ENCODE measurements at regions not wholly inside any gene's neighbourhood (a gene's known extent, or its start where the extent isn't known, plus 50 kb on each side); places are given as distances from the start of the nearest gene placed in this dataset.

GRCh38 chr2:217051416-217051815 is 191.6 kb upstream of the TNP1 start (continued):
- TF ChIP-seq, protein P1, sequence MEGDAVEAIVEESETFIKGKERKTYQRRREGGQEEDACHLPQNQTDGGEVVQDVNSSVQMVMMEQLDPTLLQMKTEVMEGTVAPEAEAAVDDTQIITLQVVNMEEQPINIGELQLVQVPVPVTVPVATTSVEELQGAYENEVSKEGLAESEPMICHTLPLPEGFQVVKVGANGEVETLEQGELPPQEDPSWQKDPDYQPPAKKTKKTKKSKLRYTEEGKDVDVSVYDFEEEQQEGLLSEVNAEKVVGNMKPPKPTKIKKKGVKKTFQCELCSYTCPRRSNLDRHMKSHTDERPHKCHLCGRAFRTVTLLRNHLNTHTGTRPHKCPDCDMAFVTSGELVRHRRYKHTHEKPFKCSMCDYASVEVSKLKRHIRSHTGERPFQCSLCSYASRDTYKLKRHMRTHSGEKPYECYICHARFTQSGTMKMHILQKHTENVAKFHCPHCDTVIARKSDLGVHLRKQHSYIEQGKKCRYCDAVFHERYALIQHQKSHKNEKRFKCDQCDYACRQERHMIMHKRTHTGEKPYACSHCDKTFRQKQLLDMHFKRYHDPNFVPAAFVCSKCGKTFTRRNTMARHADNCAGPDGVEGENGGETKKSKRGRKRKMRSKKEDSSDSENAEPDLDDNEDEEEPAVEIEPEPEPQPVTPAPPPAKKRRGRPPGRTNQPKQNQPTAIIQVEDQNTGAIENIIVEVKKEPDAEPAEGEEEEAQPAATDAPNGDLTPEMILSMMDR (conservative IDR thresholded peaks at IDR 0.05; ENCODE audit: low read depth in 2 of 2): no peak
- TF ChIP-seq CREB1 (CRISPR knock-in tag; IDR thresholded peaks at IDR 0.05; ENCODE audit: low read depth) (no peak), POLR2AphosphoS5 (IDR thresholded peaks at IDR 0.05; ENCODE audit: low read depth) (no peak), ZNF114 (CRISPR knock-in tag; IDR thresholded peaks at IDR 0.05) (no peak), JUNB (IDR thresholded peaks at IDR 0.05; ENCODE audit: unreplicated experiment) (no peak)

DNA sequence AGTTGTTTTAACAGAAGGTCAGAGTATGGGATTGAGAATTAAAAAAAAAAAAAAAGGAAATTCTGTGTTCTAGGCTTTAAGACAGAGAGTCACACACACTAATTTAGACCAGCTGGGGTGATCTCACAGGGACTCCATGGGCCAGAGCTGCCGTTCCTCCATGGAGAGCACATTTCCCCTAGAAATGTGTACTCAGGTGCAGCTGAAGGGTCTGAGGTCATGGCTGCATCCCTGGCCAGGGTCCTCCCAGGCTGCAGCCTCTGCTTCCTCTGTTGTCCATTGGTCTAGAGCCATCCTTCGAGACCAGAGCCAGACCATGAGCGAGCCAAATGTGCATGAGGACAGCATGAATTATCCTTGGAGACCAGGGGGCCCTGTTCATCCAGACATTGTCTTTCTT is 190.1 kb upstream of the TNP1 start:
- no peaks in the 10 kb centered on the region for H3K36me3 Mint-ChIP-seq (ENCODE audit: low read depth)
- no peak overlapping the region; the same call in 1 of the 2 replicates for H3K27ac Mint-ChIP-seq
- Histone ChIP-seq H3K4me1 (ENCODE audit: insufficient read depth) (no peaks in the 10 kb centered on the region), H3K27me3 (ENCODE audit: insufficient read depth) (no peaks in the 10 kb centered on the region), H3K79me2 (replicated peaks; ENCODE audit: insufficient read depth) (no peaks in the 10 kb centered on the region), H2AFZ (no peak overlapping the region), H4K20me1 (replicated peaks; ENCODE audit: insufficient read depth) (no peaks in the 10 kb centered on the region), H3K9me2 (ENCODE audit: insufficient read depth) (0 out of 2 replicates have a peak, but pooled peaks cover 8% of the 10 kb centered on the region), H3K36me3 (ENCODE audit: insufficient read depth) (no peaks in the 10 kb centered on the region), H3F3A (replicated peaks; ENCODE audit: low read depth) (no peaks in the 10 kb centered on the region), H3K4me3 (no peak overlapping the region), H3K27ac (ENCODE audit: low read depth) (no peak overlapping the region), H3K4me2 (no peak overlapping the region)
- H3K4me3 Mint-ChIP-seq: no peak overlapping the region
- H3K9me3 Mint-ChIP-seq: no peaks in the 10 kb centered on the region
- H3K27me3 Mint-ChIP-seq (ENCODE audit: insufficient read depth, low read depth, poor library complexity): no peaks in the 10 kb centered on the region
- ATAC-seq (no peak), DNase-seq (ENCODE audit: low spot score) (no peak)
- peaks cover 9% of the 10 kb centered on the region for H3K4me1 Mint-ChIP-seq
- TF ChIP-seq STAT1 (IDR thresholded peaks at IDR 0.05; ENCODE audit: unreplicated experiment): no peak
- TF ChIP-seq, protein P2, sequence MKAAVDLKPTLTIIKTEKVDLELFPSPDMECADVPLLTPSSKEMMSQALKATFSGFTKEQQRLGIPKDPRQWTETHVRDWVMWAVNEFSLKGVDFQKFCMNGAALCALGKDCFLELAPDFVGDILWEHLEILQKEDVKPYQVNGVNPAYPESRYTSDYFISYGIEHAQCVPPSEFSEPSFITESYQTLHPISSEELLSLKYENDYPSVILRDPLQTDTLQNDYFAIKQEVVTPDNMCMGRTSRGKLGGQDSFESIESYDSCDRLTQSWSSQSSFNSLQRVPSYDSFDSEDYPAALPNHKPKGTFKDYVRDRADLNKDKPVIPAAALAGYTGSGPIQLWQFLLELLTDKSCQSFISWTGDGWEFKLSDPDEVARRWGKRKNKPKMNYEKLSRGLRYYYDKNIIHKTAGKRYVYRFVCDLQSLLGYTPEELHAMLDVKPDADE (IDR thresholded peaks at IDR 0.05): no peak
- TF ChIP-seq, protein P1 (conservative IDR thresholded peaks at IDR 0.05; ENCODE audit: low read depth in 2 of 2): no peak
- TF ChIP-seq NANOG (IDR thresholded peaks at IDR 0.05; ENCODE audit: borderline replicate concordance): no peak
- TF ChIP-seq ZNF114 (CRISPR knock-in tag; IDR thresholded peaks at IDR 0.05): no peak
- TF ChIP-seq JUNB (IDR thresholded peaks at IDR 0.05; ENCODE audit: unreplicated experiment): no peak
- no peak for TF ChIP-seq CREB1 (CRISPR knock-in tag; IDR thresholded peaks at IDR 0.05; ENCODE audit: low read depth)
- no peak for TF ChIP-seq REST (IDR thresholded peaks at IDR 0.05; ENCODE audit: unreplicated experiment)
- TF ChIP-seq ZNF331 (CRISPR knock-in tag; IDR thresholded peaks at IDR 0.05; ENCODE audit: low read depth): no peak
- TF ChIP-seq POLR2AphosphoS5 (IDR thresholded peaks at IDR 0.05; ENCODE audit: low read depth): no peak
